ENCODE measurements at regions not wholly inside any gene's neighbourhood (a gene's known extent, or its start where the extent isn't known, plus 50 kb on each side); places are given as distances from the start of the nearest gene placed in this dataset.
"Not testable (repeated sequence)": the region's sequence is repeated elsewhere in the genome, so short reads cannot be mapped to it uniquely, and the experiment has no call there.

GRCh38 chr1:47590523-47591225 lies 152.8 kb downstream of the FOXD2 start:
- CTCF ChIA-PET: no interaction called here
- POLR2A ChIA-PET: no interaction called here

GRCh38 chr1:47591801-47592200 lies 154.0 kb downstream of the FOXD2 start:
- CTCF ChIA-PET: no interaction called here
- POLR2A ChIA-PET: no interaction called here

GRCh38 chr1:47592296-47593012 lies 154.6 kb downstream of the FOXD2 start:
- POLR2A ChIA-PET: no interaction called here

GRCh38 chr1:47593013-47593568 lies 155.2 kb downstream of the FOXD2 start:
- CTCF ChIA-PET: no interaction called here
- POLR2A ChIA-PET: no interaction called here

More at GRCh38 chr1:47592296-47593012, 154.6 kb downstream of the FOXD2 start:
- CTCF ChIA-PET: no interaction called here

GRCh38 chr1:47593598-47594285 lies 155.9 kb downstream of the FOXD2 start:
- ChIA-PET CTCF (no interaction called here), POLR2A (no interaction called here)

GRCh38 chr1:47594627-47595026 lies 156.8 kb downstream of the FOXD2 start:
- ChIA-PET CTCF (no interaction called here), POLR2A (no interaction called here)

- POLR2A ChIA-PET: no interaction called here
- CTCF ChIA-PET: no interaction called here
Observed at GRCh38 chr1:47596328-47596727, 158.5 kb downstream of the FOXD2 start.

GRCh38 chr1:47598357-47598756 lies 160.5 kb downstream of the FOXD2 start:
- CTCF ChIA-PET: no interaction called here
- POLR2A ChIA-PET: no interaction called here

- POLR2A ChIA-PET: no interaction called here
- CTCF ChIA-PET: no interaction called here
Observed at GRCh38 chr1:47599777-47600176, 161.9 kb downstream of the FOXD2 start.

- POLR2A ChIA-PET, CTCF ChIA-PET: not testable (repeated sequence)
Observed at GRCh38 chr1:47602491-47602890, 164.6 kb downstream of the FOXD2 start.

GRCh38 chr1:47604869-47605268 lies 167.0 kb downstream of the FOXD2 start:
- POLR2A ChIA-PET, CTCF ChIA-PET: not testable (repeated sequence)

GRCh38 chr1:47608296-47608875 lies 170.5 kb downstream of the FOXD2 start:
- POLR2A ChIA-PET: no interaction called here
- CTCF ChIA-PET: no interaction called here

GRCh38 chr1:47611992-47612391 lies 174.1 kb downstream of the FOXD2 start:
- ChIA-PET POLR2A (no interaction called here), CTCF (no interaction called here)

GRCh38 chr1:47612819-47613218 lies 175.0 kb downstream of the FOXD2 start:
- POLR2A ChIA-PET: no interaction called here
- CTCF ChIA-PET: no interaction called here

GRCh38 chr1:47616036-47616435 lies 178.2 kb downstream of the FOXD2 start:
- ChIA-PET CTCF (no interaction called here), POLR2A (no interaction called here)

GRCh38 chr1:47616906-47617305 lies 179.1 kb downstream of the FOXD2 start:
- ChIA-PET POLR2A (no interaction called here), CTCF (no interaction called here)

- ChIA-PET CTCF (no interaction called here), POLR2A (no interaction called here)
Observed at GRCh38 chr1:47617381-47618221, 179.8 kb downstream of the FOXD2 start.

- CTCF ChIA-PET: no interaction called here
- POLR2A ChIA-PET: no interaction called here
Observed at GRCh38 chr1:47618222-47618720, 180.4 kb downstream of the FOXD2 start.

- POLR2A ChIA-PET: no interaction called here
- CTCF ChIA-PET: no interaction called here
Observed at GRCh38 chr1:47618830-47619229, 181.0 kb downstream of the FOXD2 start.

GRCh38 chr1:47621483-47621882 lies 183.6 kb downstream of the FOXD2 start:
- ChIA-PET POLR2A (no interaction called here), CTCF (no interaction called here)
